Thyroid gland (tissue), 4 donors: ENCODE measurements at regions not wholly inside any gene's neighbourhood (a gene's known extent, or its start where the extent isn't known, plus 50 kb on each side); places are given as distances from the start of the nearest gene placed in this dataset.

Experiments
- CTCF ChIP-seq, 6 experiments: fragments of 200-600 bp in 3 of 6; fragments of 450-650 bp in 3 of 6; sonication (generic) in 3 of 6; IDR thresholded peaks; one replicate each; pipeline ENCODE4 v1.5.1; 2016 to 2019; ENCODE audit warnings: antibody characterized with exemption in 6 of 6, mild to moderate bottlenecking in 2 of 6, inconsistent platforms in 1 of 6, moderate library complexity in 1 of 6
- POLR2A ChIP-seq, 2 donors: fragments of 450-650 bp; IDR thresholded peaks; one replicate each; pipeline ENCODE4 v1.6.1; 2017; ENCODE audit warnings: antibody characterized with exemption in 2 of 2, mild to moderate bottlenecking in 2 of 2, moderate library complexity in 1 of 2

- no peak for TF ChIP-seq CTCF (IDR thresholded peaks at IDR 0.05)
- no peak for TF ChIP-seq POLR2A (IDR thresholded peaks at IDR 0.05)
Observed at GRCh38 chr1:166272155-166272554, 105.4 kb upstream of the FAM78B start.
